Myocyte (in vitro differentiated cells): ENCODE measurements at regions not wholly inside any gene's neighbourhood (a gene's known extent, or its start where the extent isn't known, plus 50 kb on each side); places are given as distances from the start of the nearest gene placed in this dataset.
"Not testable (repeated sequence)": the region's sequence is repeated elsewhere in the genome, so short reads cannot be mapped to it uniquely, and the experiment has no call there.

Source experiments
- DNase-seq: peaks from one replicate; pipeline ENCODE4 v3.0.0-alpha.2; 2012; ENCODE audit warnings: low read depth

DNA sequence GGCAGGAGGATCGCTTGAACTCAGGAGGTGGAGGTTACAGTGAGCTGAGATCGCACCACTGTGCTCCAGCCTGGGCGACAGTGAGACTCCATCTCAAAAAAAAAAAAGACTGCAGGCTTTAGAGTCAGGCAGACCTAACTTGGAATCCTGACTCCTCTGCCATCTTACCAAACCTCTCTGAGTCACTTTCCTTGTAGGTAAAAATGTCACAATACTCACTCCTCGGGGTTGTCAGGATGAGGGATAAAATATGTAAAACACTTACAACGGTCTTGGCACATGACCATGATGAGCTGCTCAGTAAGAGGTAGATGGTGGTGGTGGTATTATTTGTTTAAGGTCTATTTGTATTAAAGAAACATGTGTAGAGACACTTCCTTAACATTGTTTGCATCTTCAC is 154.1 kb upstream of the PDE1C start:
- DNase-seq = no peak

DNA sequence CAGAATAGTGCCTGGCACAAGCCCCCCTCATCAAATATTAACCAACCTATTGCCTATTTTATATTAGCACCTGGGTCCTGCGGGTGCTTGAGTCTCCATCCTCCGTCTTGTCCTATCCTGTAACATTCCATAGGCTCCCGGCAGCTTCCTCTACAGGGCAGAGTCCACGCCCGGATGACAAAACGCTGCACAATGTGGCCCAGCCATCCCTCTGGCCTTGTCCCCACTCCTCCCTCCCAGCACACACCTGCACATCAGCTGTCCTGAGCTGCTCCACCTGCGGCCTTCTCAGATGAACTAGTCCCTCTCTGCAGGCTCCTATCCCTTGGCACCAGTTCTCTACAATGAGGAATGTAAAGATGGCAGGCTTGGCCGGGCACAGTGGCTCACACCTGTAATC is 153.5 kb upstream of the PDE1C start:
- no peak for DNase-seq

DNA sequence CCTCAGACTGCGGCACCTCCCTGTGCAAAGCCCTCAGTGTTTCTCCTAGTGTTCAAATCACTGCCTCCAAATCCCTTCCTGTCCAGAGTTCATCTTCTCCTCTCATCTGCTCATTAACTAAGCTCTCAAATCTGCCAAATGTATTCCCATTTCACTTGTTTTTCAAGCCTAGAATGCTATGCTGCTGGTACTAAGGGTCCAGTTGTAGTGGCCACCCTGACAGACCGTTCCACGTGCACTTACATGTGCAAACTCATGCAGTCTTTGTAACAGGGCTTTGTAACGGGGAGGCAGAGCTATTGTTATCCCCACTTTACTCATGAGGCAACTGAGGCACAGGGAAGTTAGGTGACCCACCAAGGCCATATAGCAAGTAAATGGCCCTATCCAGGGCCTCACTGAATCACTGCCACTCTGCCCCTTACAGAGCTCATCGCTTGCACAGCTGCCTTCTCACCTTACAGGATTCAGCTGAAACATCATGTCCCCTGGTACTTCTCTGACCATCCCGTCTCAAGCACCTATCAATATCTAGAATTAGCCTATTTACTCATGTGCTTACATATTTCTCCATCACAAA is 153.0 kb upstream of the PDE1C start:
- no peak for DNase-seq

DNA sequence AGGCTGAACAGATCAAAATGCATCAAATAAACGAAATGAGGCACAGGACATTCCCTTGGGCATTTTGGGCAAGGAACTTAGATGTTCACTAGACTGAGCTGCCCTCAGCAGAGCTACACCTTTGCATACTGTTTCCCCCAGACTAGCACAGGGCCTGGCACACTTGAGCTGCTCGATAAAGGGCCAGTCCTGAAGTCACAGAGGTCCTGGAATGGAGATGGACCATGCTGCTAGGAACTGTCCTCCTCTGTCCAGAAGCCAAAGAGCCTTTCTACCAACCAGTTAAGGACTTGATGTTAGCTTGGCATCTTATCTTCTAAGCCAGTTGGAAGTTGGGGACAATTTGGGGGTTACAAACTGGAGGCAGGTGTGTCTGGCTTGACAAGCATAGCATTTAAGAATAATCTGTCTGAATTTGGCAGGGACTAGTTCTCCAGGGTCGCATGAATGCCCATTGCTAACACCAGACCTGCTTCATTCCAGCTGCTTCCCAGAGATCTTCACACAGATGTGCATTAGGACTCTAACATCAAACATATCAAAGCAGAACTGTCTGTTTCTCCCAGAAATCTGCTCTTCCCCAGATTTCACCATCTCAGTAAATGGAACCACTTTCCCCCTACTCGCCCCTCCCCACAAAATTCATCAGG is 152.2 kb upstream of the PDE1C start:
- no peak for DNase-seq

DNA sequence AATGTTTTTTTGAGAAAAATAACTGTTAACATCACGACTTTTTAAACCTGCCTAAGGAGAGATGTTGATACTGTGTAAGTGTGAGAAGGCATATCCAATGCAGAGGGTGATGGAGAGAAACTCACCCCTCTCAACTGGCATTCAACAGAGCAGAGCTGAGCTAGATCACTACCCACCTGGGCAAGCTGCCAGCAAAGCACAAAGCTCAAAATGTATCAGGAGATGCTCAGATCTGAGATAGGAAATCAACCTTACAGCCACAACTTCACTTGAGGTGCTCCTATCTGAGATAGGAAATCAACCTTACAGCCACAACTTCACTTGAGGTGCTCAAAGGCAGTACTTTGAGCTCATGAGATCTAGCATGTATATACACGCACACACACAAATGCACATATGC is 151.5 kb upstream of the PDE1C start:
- DNase-seq = no peak

DNA sequence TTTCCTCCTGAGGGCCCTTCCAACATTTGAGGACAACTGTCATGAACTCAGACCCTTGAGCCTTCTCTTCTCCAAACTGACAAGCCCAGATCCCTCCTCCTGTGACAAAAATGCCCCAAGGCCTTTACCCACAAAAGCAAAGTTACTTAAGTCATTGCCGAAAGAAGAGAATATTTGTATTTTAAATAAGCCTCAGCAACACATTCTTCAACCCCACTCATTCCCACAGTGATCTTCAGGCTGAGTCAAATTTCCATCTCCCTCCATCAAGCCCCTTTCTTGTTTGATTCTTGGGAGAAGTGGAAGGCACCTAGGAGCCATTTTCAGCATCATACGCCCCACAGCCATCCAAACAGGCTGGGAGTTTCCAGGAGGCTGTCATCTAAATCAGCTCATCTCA is 150.8 kb upstream of the PDE1C start:
- DNase-seq = no peak

DNA sequence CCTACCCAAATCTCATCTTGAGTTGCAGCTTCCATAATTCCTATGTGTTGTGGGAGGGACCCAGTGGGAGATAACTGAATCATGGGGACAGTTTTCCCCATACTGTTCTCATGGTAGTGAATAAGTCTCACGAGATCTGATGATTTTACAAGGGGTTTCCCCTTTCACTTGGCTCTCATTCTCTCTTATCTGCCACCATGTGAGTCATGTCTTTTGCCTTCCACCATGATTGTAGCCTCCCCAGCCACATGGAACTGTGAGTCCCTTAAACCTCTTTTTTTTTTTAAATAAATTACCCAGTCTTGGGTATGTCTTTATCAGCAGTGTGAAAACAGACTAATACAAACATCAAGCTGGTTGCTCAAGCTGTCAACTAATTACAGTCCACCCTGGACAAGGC is 149.6 kb upstream of the PDE1C start:
- not testable (repeated sequence) for DNase-seq

DNA sequence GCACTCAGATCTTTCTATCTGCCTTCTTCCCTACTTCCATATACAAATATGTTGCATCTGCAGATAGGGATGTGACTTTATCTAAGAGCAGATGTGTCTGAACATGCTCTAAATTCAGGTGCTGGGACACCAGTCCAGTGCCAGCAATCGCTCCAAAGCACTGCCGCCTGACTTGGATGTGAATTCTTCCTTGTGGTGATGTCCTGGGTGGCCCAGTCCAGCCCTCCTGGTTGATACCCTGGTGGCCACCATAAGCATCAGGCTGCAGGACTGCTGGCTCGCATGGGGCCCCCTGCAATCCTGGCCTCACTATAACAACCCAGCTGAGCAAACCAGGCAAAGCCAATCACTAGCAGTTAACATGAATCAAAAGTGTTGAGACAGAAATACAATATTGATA is 149.2 kb upstream of the PDE1C start:
- no peak for DNase-seq

DNA sequence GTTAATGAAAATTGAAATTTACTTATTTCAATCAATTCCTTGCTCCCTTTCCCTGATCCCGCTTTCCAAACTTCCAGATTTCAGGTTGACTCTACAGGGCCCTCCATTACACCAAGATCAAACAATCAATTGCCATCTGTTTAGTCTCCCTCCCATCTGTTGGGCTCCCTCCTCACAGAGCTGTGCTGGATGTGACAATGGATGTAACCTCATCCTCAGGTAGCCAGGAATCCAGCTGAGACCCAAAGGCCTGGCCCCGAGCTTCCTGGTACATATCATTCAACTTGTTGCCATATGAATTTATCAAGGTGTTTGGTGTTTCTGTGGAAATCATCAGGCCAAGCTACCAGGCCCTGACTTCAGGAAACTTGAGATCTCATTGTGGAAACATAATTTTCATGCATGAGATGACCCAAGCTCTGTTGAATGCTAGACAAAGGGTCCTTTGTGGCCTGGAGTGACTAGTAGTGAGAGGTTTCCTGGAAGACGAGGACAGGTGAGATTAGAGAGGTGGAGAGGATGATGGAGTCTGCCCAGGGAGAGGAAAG is 148.6 kb upstream of the PDE1C start:
- DNase-seq = no peak

DNA sequence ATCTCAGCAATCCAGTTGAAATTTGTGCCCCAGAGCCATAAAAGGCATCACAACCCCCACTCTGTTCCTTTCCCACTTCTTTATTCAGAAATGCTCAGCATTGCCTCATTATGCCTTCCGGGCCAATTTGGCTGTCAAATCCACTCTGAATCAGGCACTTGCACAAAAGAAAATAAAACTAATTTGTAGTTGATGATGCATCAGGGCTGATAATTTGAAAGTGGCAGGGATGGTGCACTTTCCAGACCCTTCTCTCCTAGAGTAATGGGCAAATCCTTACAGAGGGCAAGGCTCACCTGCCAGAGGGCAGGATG is 147.9 kb upstream of the PDE1C start:
- DNase-seq = no peak

DNA sequence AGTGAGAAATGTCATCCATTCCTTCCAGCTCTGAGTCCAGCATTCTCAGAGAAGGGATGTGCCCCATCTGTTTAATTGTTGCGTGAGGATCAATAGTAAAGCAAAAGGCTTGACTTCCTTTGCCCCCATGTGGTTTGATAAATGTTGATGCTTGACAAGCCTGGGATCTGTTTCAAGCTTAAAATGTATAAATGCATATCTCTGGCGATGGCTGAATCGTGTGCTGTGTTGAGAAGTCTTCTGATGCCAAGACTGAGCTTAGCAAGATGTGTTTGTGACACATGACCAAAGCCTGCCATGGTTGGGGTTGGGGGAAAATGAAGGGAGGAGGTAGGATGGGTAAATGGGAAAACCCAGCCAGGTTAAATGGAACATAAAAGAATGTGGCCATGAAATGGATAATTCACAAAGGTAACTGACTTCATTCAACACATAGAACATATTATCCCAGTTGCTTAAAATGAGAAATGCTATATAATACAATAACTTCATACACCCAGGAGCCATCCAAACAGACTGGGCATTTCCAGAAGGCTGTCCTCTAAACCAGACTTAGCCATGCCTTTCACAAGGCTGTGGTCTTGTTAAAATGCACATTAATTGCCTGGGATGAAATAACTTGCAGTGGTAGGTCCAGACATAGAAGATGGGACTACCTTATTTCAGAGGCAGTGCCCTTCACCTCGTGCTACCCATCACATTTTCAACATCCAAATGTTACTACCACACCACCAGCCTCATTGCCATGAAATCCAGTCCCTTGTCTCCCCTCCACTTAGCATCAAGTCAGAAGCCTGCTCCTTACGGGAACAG is 147.3 kb upstream of the PDE1C start:
- no peak for DNase-seq

DNA sequence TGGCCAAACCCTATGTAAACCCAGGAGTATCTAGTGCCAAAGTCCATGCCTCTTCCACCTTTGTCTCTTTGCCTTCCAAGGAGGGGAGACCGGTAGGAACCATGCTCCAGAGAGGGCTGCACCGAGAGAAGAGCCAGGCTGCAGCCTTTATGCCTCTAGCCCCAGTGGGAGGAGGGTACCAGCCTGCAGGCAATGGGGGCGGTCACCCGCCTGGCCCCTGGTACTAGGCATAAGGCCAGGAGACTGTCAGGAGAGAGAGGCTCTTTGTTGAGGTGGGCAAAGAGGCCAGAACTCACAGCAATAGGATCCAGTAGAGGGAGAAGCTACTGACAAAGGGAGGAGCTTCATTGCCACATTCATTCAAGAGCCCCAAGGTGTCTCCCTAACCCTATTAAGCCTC is 146.6 kb upstream of the PDE1C start:
- DNase-seq = no peak

DNA sequence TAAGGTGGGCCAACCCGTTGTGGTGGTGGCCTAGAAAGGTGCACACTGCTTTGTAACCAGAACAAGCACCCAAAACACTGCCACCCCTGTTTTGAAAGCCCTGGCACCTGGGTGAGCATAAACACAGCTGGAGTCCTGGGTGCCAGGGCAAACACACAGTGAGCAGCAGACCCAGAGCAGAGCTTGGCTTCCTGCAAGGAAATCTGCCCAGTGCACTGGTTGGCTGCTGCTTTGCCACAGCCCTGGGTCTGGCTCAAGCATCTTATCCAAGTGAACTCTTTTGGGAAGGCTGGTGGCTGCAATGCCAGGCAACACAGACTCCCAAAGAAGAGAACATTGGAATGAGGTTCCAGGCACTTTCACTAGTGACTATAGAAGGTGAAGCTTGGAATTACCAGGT is 145.5 kb upstream of the PDE1C start:
- DNase-seq = no peak

DNA sequence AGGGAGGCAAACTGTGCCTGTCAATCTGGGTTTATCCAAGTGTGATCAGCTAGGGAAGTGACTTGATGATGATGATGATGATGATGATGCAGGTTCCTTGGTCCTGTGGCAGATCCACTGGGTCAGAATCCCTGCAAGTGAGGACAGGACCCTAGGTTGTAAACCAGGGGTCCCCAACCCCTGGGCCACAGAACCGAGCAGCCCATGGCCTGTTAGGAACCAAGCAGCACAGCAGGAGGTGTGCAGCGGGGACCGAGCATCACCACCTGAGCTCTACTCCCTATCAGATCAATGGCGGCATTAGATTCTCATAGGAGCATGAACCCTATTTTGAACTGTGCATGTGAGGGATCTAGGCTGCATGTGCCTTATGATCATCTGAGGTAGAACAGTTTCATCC is 144.7 kb upstream of the PDE1C start:
- DNase-seq = no peak

DNA sequence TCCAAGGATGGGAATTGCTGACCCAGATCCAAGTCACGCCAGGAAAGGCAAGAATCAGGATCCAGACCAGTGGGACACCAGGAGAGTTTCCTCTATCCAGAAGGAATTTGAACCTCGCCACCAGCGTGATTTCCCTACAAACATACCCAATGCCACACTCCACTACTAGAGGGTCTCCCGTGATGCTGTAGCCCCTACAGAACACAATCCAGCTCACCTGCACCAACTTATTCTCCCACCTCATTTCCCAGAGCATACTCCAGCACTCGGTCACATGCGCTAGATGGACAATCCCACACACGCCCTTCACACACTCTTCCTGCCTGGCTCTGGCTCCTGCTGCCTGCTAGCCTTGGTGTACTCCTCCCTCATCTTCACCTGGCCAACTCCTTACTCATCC is 142.1 kb upstream of the PDE1C start:
- no peak for DNase-seq

DNA sequence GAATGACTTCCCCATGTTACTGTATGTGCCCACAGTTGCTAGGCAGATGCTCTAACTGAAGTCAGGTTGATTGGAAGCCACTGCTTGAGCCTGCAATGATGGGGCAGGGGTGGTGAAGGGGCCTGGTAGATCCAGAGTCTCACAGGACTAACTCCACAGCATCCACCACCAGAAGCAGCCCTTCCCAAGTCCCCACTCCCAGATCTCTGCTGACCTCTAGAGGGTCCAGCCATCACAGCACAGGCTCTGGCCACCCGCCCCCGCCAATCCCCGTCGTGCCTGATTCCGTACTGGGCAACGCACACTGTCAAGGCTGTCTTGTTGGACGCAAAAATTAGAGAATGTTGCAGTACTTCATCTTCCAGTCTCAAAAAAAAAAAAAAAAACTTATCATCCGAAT is 136.8 kb upstream of the PDE1C start:
- DNase-seq = peak; percentile 24

DNA sequence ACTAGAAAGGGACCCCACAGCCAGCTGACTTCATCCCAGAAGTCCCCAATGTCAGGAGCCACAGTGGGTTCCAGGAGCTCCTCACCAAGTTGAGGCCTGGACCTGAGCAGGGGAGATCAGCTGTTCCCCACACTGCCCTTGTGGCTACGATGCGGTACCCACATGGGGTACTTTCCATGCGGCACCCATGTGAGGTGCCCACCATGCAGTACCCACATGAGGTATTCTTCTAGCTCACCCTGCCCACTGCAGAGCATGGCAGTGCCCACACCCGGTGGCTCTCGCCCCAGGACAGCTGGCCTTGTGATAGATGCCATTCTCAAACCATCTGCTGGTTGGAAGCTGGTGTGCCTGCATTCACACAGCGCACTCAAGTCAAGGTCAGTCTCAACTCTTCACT is 136.3 kb upstream of the PDE1C start:
- DNase-seq = no peak

DNA sequence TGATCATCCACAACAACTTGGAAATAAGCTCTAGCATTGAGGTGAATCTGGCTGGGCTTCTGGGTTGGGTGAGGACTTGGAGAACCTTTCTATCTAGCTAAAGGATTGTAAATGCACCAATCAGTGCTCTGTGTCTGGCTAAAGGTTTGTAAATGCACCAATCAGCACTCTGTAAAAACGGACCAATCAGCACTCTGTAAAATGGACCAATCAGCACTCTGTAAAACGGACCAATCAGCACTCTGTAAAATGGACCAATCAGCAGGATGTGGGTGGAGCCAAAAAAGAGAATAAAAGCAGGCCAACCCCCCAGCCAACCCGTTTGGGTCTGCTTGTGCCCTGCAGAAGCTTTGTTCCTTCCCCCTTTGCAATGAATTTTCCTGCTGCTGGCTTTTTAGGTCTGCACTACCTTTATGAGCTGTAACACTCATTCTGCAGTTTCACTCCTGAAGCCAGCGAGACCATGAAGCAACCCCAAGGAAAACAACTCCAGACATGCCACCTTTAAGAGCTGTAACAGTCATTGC is 135.2 kb upstream of the PDE1C start:
- DNase-seq = not testable (repeated sequence)

DNA sequence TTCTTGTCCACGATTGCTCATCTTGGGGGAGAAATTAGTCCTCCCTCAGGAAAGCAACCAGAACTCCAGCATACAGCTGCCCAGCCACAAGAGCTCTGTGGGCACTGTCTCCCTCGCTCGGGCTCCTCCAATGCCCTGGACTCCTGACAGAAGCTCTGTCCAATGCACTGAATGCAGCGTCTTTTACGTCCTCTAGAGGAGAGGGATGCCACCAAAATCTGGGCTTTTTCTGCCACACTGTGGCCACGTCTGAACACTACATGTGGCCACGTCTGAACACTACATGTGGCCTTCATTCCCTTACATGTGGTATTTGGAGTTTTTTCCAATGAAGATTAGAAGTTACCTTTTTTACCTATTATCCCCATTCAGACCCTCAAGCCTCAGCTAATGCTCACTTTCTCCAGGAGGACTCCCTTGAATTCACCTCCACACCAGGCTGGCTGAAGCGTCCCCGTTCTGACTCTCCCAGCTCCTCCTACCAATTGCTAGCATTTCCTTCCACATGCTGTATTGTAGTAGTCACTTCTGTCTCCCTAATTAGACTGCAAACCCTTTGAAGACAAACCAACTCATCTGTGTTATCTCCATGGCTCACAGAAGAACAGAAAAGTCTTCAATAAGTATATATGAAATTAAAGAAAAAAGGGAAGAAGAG is 134.3 kb upstream of the PDE1C start:
- DNase-seq = peak; percentile 76

DNA sequence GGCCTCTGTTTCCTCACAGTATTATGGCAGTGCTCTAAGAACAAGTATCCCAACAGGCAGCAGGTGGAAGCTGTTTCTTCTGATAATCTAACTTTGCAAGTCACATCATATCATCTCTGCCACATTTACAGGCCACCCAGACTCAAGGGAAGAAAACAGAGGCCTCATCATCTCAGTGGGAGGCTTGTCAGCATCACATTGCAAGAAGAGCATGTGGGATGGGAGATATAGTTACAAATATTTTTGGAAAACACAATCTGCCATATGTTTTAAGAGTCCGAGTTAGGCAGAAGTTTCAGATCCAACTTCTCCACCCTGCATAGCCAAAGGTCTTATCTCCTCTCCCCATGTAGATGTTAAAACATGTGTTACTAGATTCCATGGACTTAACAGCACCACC is 130.4 kb upstream of the PDE1C start:
- no peak for DNase-seq

DNA sequence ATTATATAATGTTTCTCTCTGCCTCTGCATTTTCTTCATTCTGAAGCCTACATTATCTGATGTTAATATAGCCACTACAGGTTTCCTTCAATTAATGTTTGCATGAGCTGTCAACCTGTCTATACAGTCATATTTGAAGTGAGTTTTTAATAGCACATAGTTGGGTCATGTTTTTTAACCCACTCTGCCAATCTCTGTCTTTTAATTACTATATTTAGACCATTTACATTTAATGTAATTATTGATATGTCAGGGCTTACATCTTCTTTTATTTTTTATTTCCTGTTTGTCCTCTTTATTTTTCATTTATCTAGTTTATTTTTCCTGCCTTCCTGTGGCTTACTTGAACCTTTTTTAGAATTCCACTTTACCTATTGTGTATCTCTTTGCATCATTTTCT is 124.3 kb upstream of the PDE1C start:
- DNase-seq = no peak

DNA sequence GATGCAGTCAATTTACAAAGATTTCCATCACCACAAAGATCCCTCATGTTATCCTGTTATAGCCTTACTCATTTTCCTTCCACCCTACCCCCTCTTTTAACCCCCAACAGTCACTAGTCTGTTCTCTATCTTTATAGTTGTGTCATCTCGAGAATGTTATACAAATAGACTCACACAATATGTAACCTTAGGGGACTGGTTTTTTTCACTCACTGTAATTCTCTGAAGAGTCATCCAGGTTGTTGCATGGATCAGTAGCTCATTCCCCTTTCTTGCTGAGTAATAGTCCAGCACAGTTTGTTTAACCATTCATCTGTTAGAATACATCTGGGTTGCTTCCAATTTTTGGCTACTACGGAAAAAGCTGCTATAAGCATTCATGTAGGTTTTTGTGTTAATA is 121.1 kb upstream of the PDE1C start:
- DNase-seq = no peak
